ENCODE measurements at regions not wholly inside any gene's neighbourhood (a gene's known extent, or its start where the extent isn't known, plus 50 kb on each side); places are given as distances from the start of the nearest gene placed in this dataset.

DNA sequence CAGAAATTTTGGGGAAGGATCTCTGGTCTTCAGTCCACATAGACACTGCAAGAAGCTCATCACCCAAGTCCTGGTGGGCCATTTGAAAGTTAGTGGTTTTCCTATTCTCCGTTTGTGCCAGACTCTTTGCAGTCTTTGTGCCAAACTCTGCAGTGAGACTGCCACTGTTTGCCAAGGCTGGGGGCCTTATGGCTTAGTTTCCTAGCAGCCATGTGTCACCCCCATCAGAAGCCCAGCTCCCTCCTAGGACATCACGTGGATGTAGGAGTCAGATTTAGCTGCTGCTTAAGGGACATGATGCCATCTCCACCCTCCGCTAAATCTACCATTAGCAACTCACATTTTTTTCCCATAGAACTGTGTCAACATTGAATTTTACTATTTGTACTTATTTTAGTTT is 220.0 kb downstream of the C11orf91 start:
- H3K27ac Mint-ChIP-seq (ENCODE audit: unreplicated experiment), result no peak overlapping the region
- no peaks in the 10 kb centered on the region for H3K27me3 Mint-ChIP-seq (ENCODE audit: unreplicated experiment)
- no peaks in the 10 kb centered on the region for H3K4me1 Mint-ChIP-seq (ENCODE audit: low read depth, unreplicated experiment)

GRCh38 chr11:33479231-33479630 is 221.4 kb downstream of the C11orf91 start:
- Mint-ChIP-seq H3K27ac (ENCODE audit: unreplicated experiment) (no peak overlapping the region), H3K36me3 (ENCODE audit: insufficient read depth, unreplicated experiment) (no peaks in the 10 kb centered on the region), H3K9me3 (ENCODE audit: low read depth, unreplicated experiment) (no peaks in the 10 kb centered on the region), H3K4me1 (ENCODE audit: low read depth, unreplicated experiment) (no peaks in the 10 kb centered on the region), H3K4me3 (ENCODE audit: low read depth, unreplicated experiment) (no peak overlapping the region), H3K27me3 (ENCODE audit: unreplicated experiment) (no peaks in the 10 kb centered on the region)
- BruUV-seq (replicated peaks), result no TSS peak
- DNase-seq, result no peak
- CTCF ChIA-PET, result no interaction called here
- intact Hi-C loops (cut with micrococcal nuclease; ENCODE audit: unreplicated experiment), result no loop called here
- no peak for TF ChIP-seq CTCF (IDR thresholded peaks at IDR 0.05; ENCODE audit: unreplicated experiment)

More for the DNA sequence above, 220.0 kb downstream of the C11orf91 start:
- BruUV-seq (replicated peaks), result no TSS peak
- TF ChIP-seq CTCF (IDR thresholded peaks at IDR 0.05; ENCODE audit: unreplicated experiment), result no peak
- no peak for DNase-seq
- no peaks in the 10 kb centered on the region for H3K9me3 Mint-ChIP-seq (ENCODE audit: low read depth, unreplicated experiment)
- intact Hi-C loops (cut with micrococcal nuclease; ENCODE audit: unreplicated experiment), result no loop called here
- no peaks in the 10 kb centered on the region for H3K36me3 Mint-ChIP-seq (ENCODE audit: insufficient read depth, unreplicated experiment)
- CTCF ChIA-PET, result no interaction called here
- H3K4me3 Mint-ChIP-seq (ENCODE audit: low read depth, unreplicated experiment), result no peak overlapping the region

DNA sequence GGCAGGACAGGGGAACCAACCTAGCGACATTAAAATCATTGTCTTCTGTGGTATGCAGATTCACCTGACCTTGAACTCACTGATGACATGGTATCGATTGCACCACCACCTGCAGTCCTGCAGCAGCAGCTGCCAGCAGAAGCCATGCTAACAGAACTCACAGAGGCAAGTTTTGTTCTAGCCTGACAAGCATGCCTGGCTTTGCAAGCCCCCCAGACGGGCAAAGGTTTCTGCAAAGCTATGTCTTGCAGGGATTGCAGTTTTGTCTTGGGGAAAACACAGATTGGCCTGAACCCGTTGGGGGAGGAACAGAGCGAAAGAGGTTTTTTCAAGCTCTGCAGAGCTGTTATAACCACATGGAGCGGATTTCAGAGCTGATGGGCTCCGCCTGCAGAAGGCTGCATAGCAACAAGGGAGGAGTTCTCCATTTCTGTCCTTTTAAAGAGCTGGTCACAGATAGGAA is 221.0 kb downstream of the HIPK3 start:
- no peak for TF ChIP-seq CTCF (IDR thresholded peaks at IDR 0.05; ENCODE audit: unreplicated experiment)
- no TSS peak for BruUV-seq (replicated peaks)
- no peak overlapping the region for H3K4me3 Mint-ChIP-seq (ENCODE audit: low read depth, unreplicated experiment)
- H3K27me3 Mint-ChIP-seq (ENCODE audit: unreplicated experiment), result no peaks in the 10 kb centered on the region
- DNase-seq, result no peak
- H3K9me3 Mint-ChIP-seq (ENCODE audit: low read depth, unreplicated experiment), result no peaks in the 10 kb centered on the region
- H3K27ac Mint-ChIP-seq (ENCODE audit: unreplicated experiment), result no peak overlapping the region
- intact Hi-C loops (cut with micrococcal nuclease; ENCODE audit: unreplicated experiment), result no loop called here
- H3K36me3 Mint-ChIP-seq (ENCODE audit: insufficient read depth, unreplicated experiment), result no peaks in the 10 kb centered on the region
- H3K4me1 Mint-ChIP-seq (ENCODE audit: low read depth, unreplicated experiment), result no peaks in the 10 kb centered on the region
- CTCF ChIA-PET, result interaction anchor here (1.3 kb wide), 1 partner anchor 16 kb away, joined by 3 read pairs; no protein-coding TSS in a partner anchor

DNA sequence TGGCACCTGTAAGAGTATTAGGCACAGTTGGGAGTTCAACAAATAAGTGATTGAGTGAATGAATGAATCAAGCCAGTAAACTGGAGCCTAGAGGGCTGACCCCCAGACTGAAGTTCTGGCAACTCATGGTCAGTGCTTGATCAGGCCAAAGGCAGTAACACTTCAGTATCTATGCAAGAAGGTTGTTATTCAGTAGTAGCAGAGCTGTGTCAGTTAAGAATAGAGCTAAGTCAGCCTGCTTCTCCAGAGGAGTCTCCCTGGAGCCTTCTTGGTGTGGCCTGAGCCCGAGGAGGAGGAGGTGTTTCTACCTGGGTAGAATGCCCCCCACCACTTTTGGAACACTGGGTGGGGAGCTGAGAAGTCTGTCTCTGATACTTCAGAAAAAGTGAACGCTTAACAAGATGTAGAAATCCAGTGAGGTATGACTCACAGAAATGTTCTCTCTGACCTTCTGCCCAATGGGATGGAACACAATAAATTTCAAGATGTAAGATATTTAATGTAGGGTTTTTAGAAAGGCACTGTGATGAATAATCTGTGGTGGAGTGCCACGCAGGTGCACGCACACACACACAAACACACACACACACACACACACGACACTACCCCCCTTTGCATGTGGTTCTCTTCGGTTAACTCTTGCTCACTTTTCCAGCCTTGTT is 219.9 kb downstream of the HIPK3 start:
- DNase-seq, result no peak
- no peaks in the 10 kb centered on the region for H3K36me3 Mint-ChIP-seq (ENCODE audit: insufficient read depth, unreplicated experiment)
- TF ChIP-seq CTCF (IDR thresholded peaks at IDR 0.05; ENCODE audit: unreplicated experiment), result no peak
- no peaks in the 10 kb centered on the region for H3K27me3 Mint-ChIP-seq (ENCODE audit: unreplicated experiment)
- H3K9me3 Mint-ChIP-seq (ENCODE audit: low read depth, unreplicated experiment), result no peaks in the 10 kb centered on the region
- no peaks in the 10 kb centered on the region for H3K4me1 Mint-ChIP-seq (ENCODE audit: low read depth, unreplicated experiment)
- CTCF ChIA-PET, result interaction anchor here (1.3 kb wide), 1 partner anchor 17 kb away, joined by 3 read pairs; no protein-coding TSS in a partner anchor
- H3K4me3 Mint-ChIP-seq (ENCODE audit: low read depth, unreplicated experiment), result no peak overlapping the region
- no TSS peak for BruUV-seq (replicated peaks)
- intact Hi-C loops (cut with micrococcal nuclease; ENCODE audit: unreplicated experiment), result no loop called here
- H3K27ac Mint-ChIP-seq (ENCODE audit: unreplicated experiment), result no peak overlapping the region

Data from Calu3 (cell line).